ENCODE measurements at regions not wholly inside any gene's neighbourhood (a gene's known extent, or its start where the extent isn't known, plus 50 kb on each side); places are given as distances from the start of the nearest gene placed in this dataset.

- intact Hi-C loops (cut with DNase I), result no loop called here
- Histone ChIP-seq H3K9me3 (ENCODE audit: control insufficient read depth, low read length) (no peaks in the 10 kb centered on the region), H3K27me3 (ENCODE audit: control insufficient read depth, insufficient read depth) (no peaks in the 10 kb centered on the region), H3K27ac (ENCODE audit: low read length) (no peak overlapping the region), H3K4me1 (ENCODE audit: control insufficient read depth, insufficient read depth, low read length) (no peaks in the 10 kb centered on the region), H3K4me3 (ENCODE audit: low read length) (no peak overlapping the region)
- DNase-seq (no peak), ATAC-seq (no peak)
- 89% methylated on average over 7 of the region's 7 CpGs for WGBS
Observed at GRCh38 chr10:6343305-6344010, 140.7 kb downstream of the PFKFB3 start.

DNA sequence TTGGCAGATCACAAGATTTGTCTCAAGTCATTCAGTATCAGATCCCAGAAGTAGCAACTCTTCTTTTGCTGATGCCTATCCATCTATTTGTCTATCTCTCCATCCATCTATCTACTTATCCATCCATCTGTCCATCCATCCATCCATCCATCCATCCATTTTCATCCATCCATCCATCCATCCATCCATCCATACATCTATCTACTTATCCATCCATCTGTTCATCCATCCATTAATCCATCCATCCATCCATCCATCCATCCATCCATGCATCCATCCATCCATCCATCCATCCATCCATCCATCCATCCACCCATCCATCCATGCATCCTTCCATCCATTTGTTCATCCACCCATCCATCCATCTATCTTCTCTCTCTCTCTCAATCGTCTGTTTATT, 142.7 kb downstream of the PFKFB3 start:
- 88% methylated on average over 1 of the region's 1 CpG for WGBS
- H3K9me3 ChIP-seq (ENCODE audit: control insufficient read depth, low read length), result no peaks in the 10 kb centered on the region
- DNase-seq (no peak), ATAC-seq (no peak)
- H3K27me3 ChIP-seq (ENCODE audit: control insufficient read depth, insufficient read depth), result no peaks in the 10 kb centered on the region
- H3K4me1 ChIP-seq (ENCODE audit: control insufficient read depth, insufficient read depth, low read length), result no peaks in the 10 kb centered on the region
- no peak overlapping the region for H3K27ac ChIP-seq (ENCODE audit: low read length)
- H3K4me3 ChIP-seq (ENCODE audit: low read length), result no peak overlapping the region
- intact Hi-C loops (cut with DNase I), result no loop called here

DNA sequence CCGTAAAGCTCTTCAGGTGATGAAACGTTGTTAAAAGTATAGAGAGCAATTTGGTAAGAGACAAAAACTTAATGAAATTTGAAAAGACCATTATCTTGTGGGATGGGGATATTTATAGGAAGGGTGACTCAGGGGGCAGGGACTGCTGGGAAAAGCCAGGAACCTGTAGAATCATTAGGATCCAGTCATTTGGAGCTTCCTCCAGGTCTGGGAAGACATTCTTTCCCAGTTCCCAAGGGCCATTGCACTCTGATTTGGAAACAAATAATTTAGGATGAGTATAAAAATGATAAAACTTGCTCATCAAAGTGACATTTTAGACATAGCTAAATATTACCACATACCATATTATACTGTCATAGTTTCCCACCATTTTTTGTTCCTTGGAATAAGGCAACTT, 143.9 kb downstream of the PFKFB3 start:
- DNase-seq, result no peak
- Histone ChIP-seq H3K9me3 (ENCODE audit: control insufficient read depth, low read length) (no peaks in the 10 kb centered on the region), H3K27ac (ENCODE audit: low read length) (no peak overlapping the region), H3K4me3 (ENCODE audit: low read length) (no peak overlapping the region), H3K27me3 (ENCODE audit: control insufficient read depth, insufficient read depth) (no peaks in the 10 kb centered on the region), H3K4me1 (ENCODE audit: control insufficient read depth, insufficient read depth, low read length) (no peaks in the 10 kb centered on the region)
- no peak for ATAC-seq
- WGBS, result 92% methylated on average over 2 of the region's 2 CpGs
- intact Hi-C loops (cut with DNase I), result no loop called here

DNA sequence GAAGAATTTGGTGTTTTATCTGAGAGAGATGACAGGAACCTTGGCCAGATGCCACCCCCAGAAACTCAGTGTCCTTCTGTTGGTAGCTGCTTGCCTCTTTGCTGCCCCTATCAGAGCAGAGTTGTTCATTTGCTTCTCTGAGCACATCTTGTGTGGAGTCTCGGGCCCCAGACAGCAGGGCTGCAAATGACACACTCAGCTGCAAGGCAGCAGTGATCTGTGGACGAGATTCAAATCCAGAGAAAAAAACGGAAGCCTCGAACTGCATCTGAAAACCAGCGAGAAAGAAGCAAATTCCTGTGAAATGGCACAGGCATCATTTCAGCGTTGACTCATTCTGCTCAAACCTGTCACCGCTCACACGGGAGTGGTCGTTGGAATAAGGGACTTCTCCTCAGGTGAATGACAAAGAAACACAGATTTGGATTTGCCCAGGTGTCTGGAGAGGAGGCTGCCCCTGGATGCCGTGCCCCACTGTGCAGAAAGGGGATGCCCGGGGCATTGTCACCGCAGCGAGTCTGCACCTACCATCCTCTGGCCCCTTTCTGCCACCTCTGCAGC, 144.7 kb downstream of the PFKFB3 start:
- Histone ChIP-seq H3K9me3 (ENCODE audit: control insufficient read depth, low read length) (no peaks in the 10 kb centered on the region), H3K4me1 (ENCODE audit: control insufficient read depth, insufficient read depth, low read length) (no peaks in the 10 kb centered on the region), H3K27ac (ENCODE audit: low read length) (no peak overlapping the region), H3K4me3 (ENCODE audit: low read length) (no peak overlapping the region), H3K27me3 (ENCODE audit: control insufficient read depth, insufficient read depth) (no peaks in the 10 kb centered on the region)
- intact Hi-C loops (cut with DNase I), result no loop called here
- peak in 1 of 2 donors; percentile 48 for ATAC-seq
- 59% methylated on average over 13 of the region's 13 CpGs for WGBS
- DNase-seq, result peak in 2 of 3 donors; percentile 31 to 66

GRCh38 chr10:6348096-6348874, 145.6 kb downstream of the PFKFB3 start:
- 52% methylated on average over 16 of the region's 16 CpGs for WGBS
- H3K4me3 ChIP-seq (ENCODE audit: low read length), result no peak overlapping the region
- intact Hi-C loops (cut with DNase I), result no loop called here
- H3K9me3 ChIP-seq (ENCODE audit: control insufficient read depth, low read length), result no peaks in the 10 kb centered on the region
- H3K27ac ChIP-seq (ENCODE audit: low read length), result no peak overlapping the region
- H3K4me1 ChIP-seq (ENCODE audit: control insufficient read depth, insufficient read depth, low read length), result no peaks in the 10 kb centered on the region
- ATAC-seq, result peak; percentile 43 to 48
- peak; percentile 34 to 72 (median 69) for DNase-seq
- no peaks in the 10 kb centered on the region for H3K27me3 ChIP-seq (ENCODE audit: control insufficient read depth, insufficient read depth)

DNA sequence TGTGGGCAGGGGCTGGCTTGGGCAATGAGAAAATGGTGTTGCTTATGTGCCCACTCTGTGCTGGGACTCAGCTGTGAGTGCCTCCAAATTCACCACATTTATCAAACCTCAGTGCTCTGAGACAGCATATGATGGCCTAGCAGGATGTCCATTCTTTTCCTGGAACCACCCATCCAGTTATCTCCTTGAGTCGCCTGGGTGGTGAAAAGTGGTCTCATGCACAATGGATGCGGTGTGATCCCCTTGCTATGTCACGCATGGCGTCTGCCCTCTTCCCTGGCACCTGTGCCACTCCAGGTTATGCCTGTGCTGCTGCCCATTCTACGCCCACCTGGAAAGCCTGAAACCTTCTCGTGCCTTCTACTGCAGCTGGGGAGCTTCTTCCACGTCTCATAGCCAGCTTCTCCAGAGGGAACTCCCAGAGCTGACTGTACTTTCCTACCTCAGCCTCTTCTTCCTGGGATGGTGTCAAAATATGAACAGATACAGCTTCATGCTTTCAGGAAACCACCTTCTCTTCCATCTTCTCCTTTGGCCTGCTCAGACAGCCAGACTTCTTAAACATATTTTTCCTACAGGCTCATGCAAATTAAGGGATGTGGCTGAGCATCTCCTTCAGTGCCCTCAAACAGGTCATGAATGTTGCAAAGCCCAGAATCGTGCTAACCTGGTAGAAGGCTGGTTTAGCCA, 147.3 kb downstream of the PFKFB3 start:
- intact Hi-C loops (cut with DNase I), result no loop called here
- Histone ChIP-seq H3K9me3 (ENCODE audit: control insufficient read depth, low read length) (no peaks in the 10 kb centered on the region), H3K4me3 (ENCODE audit: low read length) (no peak overlapping the region), H3K4me1 (ENCODE audit: control insufficient read depth, insufficient read depth, low read length) (no peaks in the 10 kb centered on the region), H3K27me3 (ENCODE audit: control insufficient read depth, insufficient read depth) (no peaks in the 10 kb centered on the region), H3K27ac (ENCODE audit: low read length) (no peak overlapping the region)
- DNase-seq, result no peak
- 97% methylated on average over 8 of the region's 8 CpGs for whole genome bisulfite sequencing
- no peak for ATAC-seq

- Histone ChIP-seq H3K9me3 (ENCODE audit: control insufficient read depth, low read length) (no peaks in the 10 kb centered on the region), H3K27ac (ENCODE audit: low read length) (no peak overlapping the region), H3K27me3 (ENCODE audit: control insufficient read depth, insufficient read depth) (no peaks in the 10 kb centered on the region), H3K4me3 (ENCODE audit: low read length) (no peak overlapping the region), H3K4me1 (ENCODE audit: control insufficient read depth, insufficient read depth, low read length) (no peaks in the 10 kb centered on the region)
- no peak for DNase-seq
- ATAC-seq, result no peak
- 94% methylated on average over 3 of the region's 3 CpGs for WGBS
- intact Hi-C loops (cut with DNase I), result no loop called here
Observed at GRCh38 chr10:6350609-6351008, 147.9 kb downstream of the PFKFB3 start.

DNA sequence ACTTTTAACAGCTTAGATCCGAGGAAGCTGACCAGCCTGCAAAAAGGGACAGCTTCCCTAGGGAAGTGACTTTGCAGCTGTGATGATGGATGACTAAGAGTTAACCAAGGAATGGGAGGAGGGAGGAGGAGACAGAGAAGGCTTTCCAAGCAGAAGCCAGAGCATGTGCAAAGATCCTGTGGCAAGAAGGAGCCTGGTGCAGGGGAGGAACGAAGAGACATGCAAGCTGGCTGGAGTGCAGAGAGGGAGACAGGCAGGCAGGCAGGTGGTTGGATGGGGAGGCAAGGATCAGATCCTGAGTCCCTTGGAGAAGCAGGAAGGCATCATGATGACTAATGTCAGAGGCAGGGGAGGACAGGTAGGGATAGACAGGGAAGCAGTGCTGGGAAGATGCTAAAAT, 148.8 kb downstream of the PFKFB3 start:
- intact Hi-C loops (cut with DNase I), result no loop called here
- H3K27ac ChIP-seq (ENCODE audit: low read length), result no peak overlapping the region
- 65% methylated on average over 2 of the region's 2 CpGs for WGBS
- H3K4me1 ChIP-seq (ENCODE audit: control insufficient read depth, insufficient read depth, low read length), result no peaks in the 10 kb centered on the region
- no peaks in the 10 kb centered on the region for H3K27me3 ChIP-seq (ENCODE audit: control insufficient read depth, insufficient read depth)
- no peak for DNase-seq
- no peak for ATAC-seq
- H3K9me3 ChIP-seq (ENCODE audit: control insufficient read depth, low read length), result no peaks in the 10 kb centered on the region
- H3K4me3 ChIP-seq (ENCODE audit: low read length), result no peak overlapping the region

GRCh38 chr10:6353526-6353925, 150.8 kb downstream of the PFKFB3 start:
- 86% methylated on average over 1 of the region's 1 CpG for WGBS

DNA sequence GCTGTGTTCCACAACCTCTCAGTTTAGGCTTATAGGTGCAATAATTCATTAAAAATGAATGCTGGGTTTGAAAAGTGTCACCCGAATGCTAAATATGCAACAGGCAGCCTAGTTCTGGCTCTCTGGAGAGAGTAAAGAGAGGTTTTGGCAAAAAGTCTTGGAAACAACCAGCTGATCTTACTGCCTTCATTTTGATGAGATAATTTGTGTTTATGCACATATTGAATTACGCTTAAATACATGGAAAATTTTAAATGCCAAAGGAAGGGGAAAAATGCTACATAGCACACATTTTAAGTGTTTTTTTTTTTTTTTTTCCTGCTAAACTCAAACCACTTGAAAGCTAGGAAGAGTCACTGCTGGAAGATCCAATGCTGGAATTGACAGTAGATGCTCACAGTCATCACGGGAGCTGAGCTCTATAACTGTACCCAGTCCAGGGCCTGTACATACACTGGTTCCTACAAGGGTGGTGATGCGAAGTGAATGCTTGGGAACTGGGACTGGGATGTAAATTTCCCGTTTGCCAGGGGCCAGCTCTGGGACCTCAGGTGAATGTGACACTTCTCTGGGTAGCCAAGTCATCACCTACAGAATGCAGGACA, 151.5 kb downstream of the PFKFB3 start:
- ATAC-seq (no peak), DNase-seq (no peak)
- no peaks in the 10 kb centered on the region for H3K9me3 ChIP-seq (ENCODE audit: control insufficient read depth, low read length)
- no peak overlapping the region for H3K27ac ChIP-seq (ENCODE audit: low read length)
- no peaks in the 10 kb centered on the region for H3K27me3 ChIP-seq (ENCODE audit: control insufficient read depth, insufficient read depth)
- intact Hi-C loops (cut with DNase I), result no loop called here
- no peak overlapping the region for H3K4me3 ChIP-seq (ENCODE audit: low read length)
- no peaks in the 10 kb centered on the region for H3K4me1 ChIP-seq (ENCODE audit: control insufficient read depth, insufficient read depth, low read length)
- WGBS, result 70% methylated on average over 5 of the region's 5 CpGs

More at GRCh38 chr10:6353526-6353925, 150.8 kb downstream of the PFKFB3 start:
- no peak overlapping the region for H3K27ac ChIP-seq (ENCODE audit: low read length)
- DNase-seq, result no peak
- no peak for ATAC-seq
- intact Hi-C loops (cut with DNase I), result no loop called here
- H3K4me3 ChIP-seq (ENCODE audit: low read length), result no peak overlapping the region
- H3K27me3 ChIP-seq (ENCODE audit: control insufficient read depth, insufficient read depth), result no peaks in the 10 kb centered on the region
- no peaks in the 10 kb centered on the region for H3K9me3 ChIP-seq (ENCODE audit: control insufficient read depth, low read length)
- no peaks in the 10 kb centered on the region for H3K4me1 ChIP-seq (ENCODE audit: control insufficient read depth, insufficient read depth, low read length)

Data from right cardiac atrium (tissue), 5 donors.